GM12878 (cell line): ENCODE measurements at regions not wholly inside any gene's neighbourhood (a gene's known extent, or its start where the extent isn't known, plus 50 kb on each side); places are given as distances from the start of the nearest gene placed in this dataset.

Experiments
- ATAC-seq: fragments of 200-7000 bp; cut with Tn5 transposase; 3 replicates; pipeline ENCODE4 v1.9.1; 2020; ENCODE audit warnings: mild to moderate bottlenecking, moderate library complexity
- BruUV-seq: library from RNA; stranded (reverse); fragments of 400-500 nt; replicated peaks from 2 replicates; lab custom pipeline; 2021; lab: Mats Ljungman, UMichigan
- CTCF ChIA-PET: fragments of 300-600 bp; sonication (Branson Sonifier 250); formaldehyde crosslinking; extraction: SDS; loops from one replicate; lab custom pipeline; 2021; ENCODE audit warnings: inconsistent platforms; lab: Yijun Ruan, JAX
- POLR2A ChIA-PET: fragments of 350-600 bp; formaldehyde crosslinking; extraction: SDS; loops from one replicate; lab custom pipeline; 2021; ENCODE audit warnings: inconsistent platforms; lab: Charles Lee
- RAD21 ChIA-PET: fragments of 300-600 bp; sonication (Branson Sonifier 250); formaldehyde crosslinking; loops from one replicate; lab custom pipeline; 2023; ENCODE audit warnings: antibody characterized with exemption; ENCODE audit not compliant: unreplicated experiment; lab: Charles Lee
- SMC1A ChIA-PET: fragments of 300-600 bp; sonication (Branson Sonifier 250); formaldehyde crosslinking; loops from one replicate; lab custom pipeline; 2023; ENCODE audit not compliant: unreplicated experiment, uncharacterized antibody; lab: Charles Lee
- DNase-seq: peaks from one replicate; pipeline ENCODE4 v3.0.0-alpha.2; 2011; ENCODE audit warnings: low read depth, low spot score
- FAIRE-seq: peaks from 3 replicates; lab custom pipeline; 2011; peaks lifted over from hg19 to GRCh38; lab: Jason Lieb, UNC
- H2AFZ ChIP-seq: 2 replicates; pipeline ENCODE4 v1.6.0; 2011; ENCODE audit warnings: low read depth, low read length, control low read depth; ENCODE audit not compliant: control insufficient read depth
- H3K27ac ChIP-seq: 2 replicates; pipeline ENCODE4 v1.5.1; 2011; ENCODE audit warnings: control low read depth; ENCODE audit not compliant: control insufficient read depth, insufficient read depth
- H3K27me3 ChIP-seq, 2 experiments: replicated peaks in 1 of 2; 2 replicates each; pipeline versions ENCODE4 v1.6.0 to v1.6.1; 2011; ENCODE audit warnings: low read length in 1 of 2; ENCODE audit not compliant: control insufficient read depth in 2 of 2, insufficient read depth in 2 of 2
- H3K36me3 ChIP-seq, 2 experiments: 2 replicates each; pipeline ENCODE4 v1.5.1; 2011; ENCODE audit warnings: low read length in 1 of 2; ENCODE audit not compliant: control insufficient read depth in 2 of 2, insufficient read depth in 2 of 2
- H3K4me1 ChIP-seq: 2 replicates; pipeline ENCODE4 v1.6.1; 2011; ENCODE audit warnings: mild to moderate bottlenecking, low read length, moderate library complexity, mixed read lengths; ENCODE audit not compliant: control insufficient read depth, insufficient read depth
- H3K4me2 ChIP-seq: 2 replicates; pipeline ENCODE4 v1.6.0; 2011; ENCODE audit warnings: control low read depth; ENCODE audit not compliant: control insufficient read depth, insufficient read depth
- H3K4me3 ChIP-seq: fragments of 200-600 bp; sonication (generic); 2 replicates; pipeline ENCODE4 v1.5.1; 2016
- H3K79me2 ChIP-seq: 2 replicates; pipeline ENCODE4 v1.6.0; 2011; ENCODE audit warnings: low read length; ENCODE audit not compliant: control insufficient read depth, insufficient read depth
- H3K9ac ChIP-seq: 2 replicates; pipeline ENCODE4 v1.8.0; 2011; ENCODE audit warnings: low read length, control low read depth, mixed read lengths; ENCODE audit not compliant: control insufficient read depth, insufficient read depth
- H3K9me3 ChIP-seq: replicated peaks from 3 replicates; pipeline ENCODE4 v1.5.1; 2011; ENCODE audit warnings: mild to moderate bottlenecking, low read length; ENCODE audit not compliant: control insufficient read depth, insufficient read depth
- H4K20me1 ChIP-seq: 2 replicates; pipeline ENCODE4 v1.6.0; 2011; ENCODE audit not compliant: control insufficient read depth, insufficient read depth
- BCL11A ChIP-seq: IDR thresholded peaks from 2 replicates; pipeline ENCODE4 v1.6.1; 2011; ENCODE audit warnings: low read depth, low read length
- CTCF ChIP-seq, 3 experiments: IDR thresholded peaks in 2 of 3; conservative IDR thresholded peaks in 1 of 3; 2 replicates each; pipeline ENCODE4 v1.5.1; 2011; ENCODE audit warnings: low read depth in 3 of 3, low read length in 3 of 3, mild to moderate bottlenecking in 3 of 3, control low read depth in 2 of 3, moderate library complexity in 2 of 3, inconsistent platforms in 1 of 3, mixed read lengths in 1 of 3; ENCODE audit not compliant: control insufficient read depth in 2 of 3, insufficient read depth in 1 of 3; ENCODE audit errors: extremely low read depth in 1 of 3
- ELK1 ChIP-seq: IDR thresholded peaks from 2 replicates; pipeline ENCODE4 v1.6.1; 2012; ENCODE audit warnings: low read depth, low read length, improper control_type of control experiment
- ESRRA ChIP-seq: IDR thresholded peaks from 2 replicates; pipeline ENCODE4 v1.6.1; 2012; ENCODE audit warnings: mild to moderate bottlenecking, low read length, improper control_type of control experiment
- GABPA ChIP-seq: IDR thresholded peaks from 2 replicates; pipeline ENCODE4 v1.6.1; 2014; ENCODE audit warnings: antibody characterized with exemption, low read depth, mild to moderate bottlenecking, inconsistent platforms
- NR2C1 ChIP-seq: fragments of 450-650 bp; IDR thresholded peaks from 2 replicates; pipeline ENCODE4 v1.6.1; 2017; ENCODE audit warnings: antibody characterized with exemption, mild to moderate bottlenecking, moderate library complexity
- PKNOX1 ChIP-seq: fragments of 450-650 bp; IDR thresholded peaks from 2 replicates; pipeline ENCODE4 v1.6.1; 2016; ENCODE audit warnings: mild to moderate bottlenecking
- RAD51 ChIP-seq: fragments of 450-650 bp; IDR thresholded peaks from 2 replicates; pipeline ENCODE4 v1.6.1; 2016; ENCODE audit warnings: moderate library complexity, mild to moderate bottlenecking, inconsistent platforms
- RB1 ChIP-seq: fragments of 450-650 bp; formaldehyde crosslinking; IDR thresholded peaks from 2 replicates; pipeline ENCODE4 v1.6.1; 2017; ENCODE audit warnings: mild to moderate bottlenecking, borderline replicate concordance
- SREBF1 ChIP-seq: IDR thresholded peaks from 2 replicates; pipeline ENCODE4 v1.6.1; 2012; ENCODE audit warnings: mild to moderate bottlenecking, low read length
- YBX1 ChIP-seq: fragments of 450-650 bp; IDR thresholded peaks from 2 replicates; pipeline ENCODE4 v1.6.1; 2016; ENCODE audit warnings: antibody characterized with exemption
- WGBS: methylation state at CpG from one replicate; pipeline ENCODE4 v1.1.6; 2016; ENCODE audit warnings: low lambda C conversion rate; ENCODE audit not compliant: insufficient replicate concordance, insufficient coverage; ENCODE audit errors: missing lambda C conversion rate; 5-methylcytosine and 5-hydroxymethylcytosine counted together
- in situ Hi-C: fragments of 300-500 bp; cut with MboI; formaldehyde crosslinking; loops from 9 replicates; pipeline ENCODE4 v1.14.3; 2018; ENCODE audit warnings: mixed read lengths
- intact Hi-C: fragments of 100-400 bp; cut with micrococcal nuclease; formaldehyde crosslinking; loops from one replicate; pipeline ENCODE4 v1.14.2; 2022; ENCODE audit not compliant: unreplicated experiment
- TF ChIP-seq, protein P1 (sequence below): fragments of 450-650 bp; IDR thresholded peaks from 2 replicates; pipeline ENCODE4 v1.6.1; 2017; ENCODE audit warnings: low read depth, mild to moderate bottlenecking, moderate library complexity
- TF ChIP-seq, protein P2 (sequence below): IDR thresholded peaks from 2 replicates; pipeline ENCODE4 v1.6.1; 2012; ENCODE audit warnings: improper control_type of control experiment, low read depth, low read length; ENCODE audit not compliant: insufficient replicate concordance

DNA sequence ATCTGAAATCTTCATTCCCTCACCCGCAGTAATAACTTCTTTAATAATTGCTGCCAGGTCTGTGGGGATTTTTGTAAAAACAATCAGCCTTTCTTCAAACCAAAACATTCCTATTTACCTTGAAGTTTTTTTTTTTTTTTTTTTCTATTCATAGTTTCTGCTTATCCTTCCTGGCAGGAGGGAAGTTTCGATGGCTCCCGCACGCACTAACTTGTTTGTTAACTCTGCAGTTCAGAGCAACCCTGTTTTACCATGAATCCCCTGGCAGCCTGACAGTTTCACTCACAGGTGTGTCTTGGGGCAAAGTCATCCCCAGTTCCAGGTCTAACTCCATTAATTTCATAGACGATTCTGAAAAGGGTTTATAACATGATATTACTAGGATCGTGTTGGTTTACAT lies 149.3 kb downstream of the KLF6 start:
- ATAC-seq, result no peak
- TF ChIP-seq NR2C1 (no peak), PKNOX1 (no peak), BCL11A (no peak), CTCF (IDR thresholded peaks at IDR 0.05 in 2 of 3, conservative IDR thresholded peaks at IDR 0.05 in 1 of 3; ENCODE audit: control insufficient read depth in 2 of 3, extremely low read depth in 1 of 3, insufficient read depth in 1 of 3, low read depth in 3 of 3, low read length in 3 of 3) (no peak), RAD51 (no peak), SREBF1 (no peak), ELK1 (no peak), GABPA (no peak), RB1 (no peak), ESRRA (no peak), YBX1 (no peak)
- TF ChIP-seq, protein P1, sequence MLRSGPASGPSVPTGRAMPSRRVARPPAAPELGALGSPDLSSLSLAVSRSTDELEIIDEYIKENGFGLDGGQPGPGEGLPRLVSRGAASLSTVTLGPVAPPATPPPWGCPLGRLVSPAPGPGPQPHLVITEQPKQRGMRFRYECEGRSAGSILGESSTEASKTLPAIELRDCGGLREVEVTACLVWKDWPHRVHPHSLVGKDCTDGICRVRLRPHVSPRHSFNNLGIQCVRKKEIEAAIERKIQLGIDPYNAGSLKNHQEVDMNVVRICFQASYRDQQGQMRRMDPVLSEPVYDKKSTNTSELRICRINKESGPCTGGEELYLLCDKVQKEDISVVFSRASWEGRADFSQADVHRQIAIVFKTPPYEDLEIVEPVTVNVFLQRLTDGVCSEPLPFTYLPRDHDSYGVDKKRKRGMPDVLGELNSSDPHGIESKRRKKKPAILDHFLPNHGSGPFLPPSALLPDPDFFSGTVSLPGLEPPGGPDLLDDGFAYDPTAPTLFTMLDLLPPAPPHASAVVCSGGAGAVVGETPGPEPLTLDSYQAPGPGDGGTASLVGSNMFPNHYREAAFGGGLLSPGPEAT, result no peak
- TF ChIP-seq, protein P2, sequence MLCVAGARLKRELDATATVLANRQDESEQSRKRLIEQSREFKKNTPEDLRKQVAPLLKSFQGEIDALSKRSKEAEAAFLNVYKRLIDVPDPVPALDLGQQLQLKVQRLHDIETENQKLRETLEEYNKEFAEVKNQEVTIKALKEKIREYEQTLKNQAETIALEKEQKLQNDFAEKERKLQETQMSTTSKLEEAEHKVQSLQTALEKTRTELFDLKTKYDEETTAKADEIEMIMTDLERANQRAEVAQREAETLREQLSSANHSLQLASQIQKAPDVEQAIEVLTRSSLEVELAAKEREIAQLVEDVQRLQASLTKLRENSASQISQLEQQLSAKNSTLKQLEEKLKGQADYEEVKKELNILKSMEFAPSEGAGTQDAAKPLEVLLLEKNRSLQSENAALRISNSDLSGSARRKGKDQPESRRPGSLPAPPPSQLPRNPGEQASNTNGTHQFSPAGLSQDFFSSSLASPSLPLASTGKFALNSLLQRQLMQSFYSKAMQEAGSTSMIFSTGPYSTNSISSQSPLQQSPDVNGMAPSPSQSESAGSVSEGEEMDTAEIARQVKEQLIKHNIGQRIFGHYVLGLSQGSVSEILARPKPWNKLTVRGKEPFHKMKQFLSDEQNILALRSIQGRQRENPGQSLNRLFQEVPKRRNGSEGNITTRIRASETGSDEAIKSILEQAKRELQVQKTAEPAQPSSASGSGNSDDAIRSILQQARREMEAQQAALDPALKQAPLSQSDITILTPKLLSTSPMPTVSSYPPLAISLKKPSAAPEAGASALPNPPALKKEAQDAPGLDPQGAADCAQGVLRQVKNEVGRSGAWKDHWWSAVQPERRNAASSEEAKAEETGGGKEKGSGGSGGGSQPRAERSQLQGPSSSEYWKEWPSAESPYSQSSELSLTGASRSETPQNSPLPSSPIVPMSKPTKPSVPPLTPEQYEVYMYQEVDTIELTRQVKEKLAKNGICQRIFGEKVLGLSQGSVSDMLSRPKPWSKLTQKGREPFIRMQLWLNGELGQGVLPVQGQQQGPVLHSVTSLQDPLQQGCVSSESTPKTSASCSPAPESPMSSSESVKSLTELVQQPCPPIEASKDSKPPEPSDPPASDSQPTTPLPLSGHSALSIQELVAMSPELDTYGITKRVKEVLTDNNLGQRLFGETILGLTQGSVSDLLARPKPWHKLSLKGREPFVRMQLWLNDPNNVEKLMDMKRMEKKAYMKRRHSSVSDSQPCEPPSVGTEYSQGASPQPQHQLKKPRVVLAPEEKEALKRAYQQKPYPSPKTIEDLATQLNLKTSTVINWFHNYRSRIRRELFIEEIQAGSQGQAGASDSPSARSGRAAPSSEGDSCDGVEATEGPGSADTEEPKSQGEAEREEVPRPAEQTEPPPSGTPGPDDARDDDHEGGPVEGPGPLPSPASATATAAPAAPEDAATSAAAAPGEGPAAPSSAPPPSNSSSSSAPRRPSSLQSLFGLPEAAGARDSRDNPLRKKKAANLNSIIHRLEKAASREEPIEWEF, result no peak

More for the DNA sequence above, 149.3 kb downstream of the KLF6 start:
- Histone ChIP-seq H3K4me1 (no peaks in the 10 kb centered on the region), H3K27me3 (no peaks in the 10 kb centered on the region), H3K9ac (no peak overlapping the region), H3K27ac (no peak overlapping the region), H3K79me2 (no peaks in the 10 kb centered on the region), H2AFZ (no peak overlapping the region), H3K9me3 (no peaks in the 10 kb centered on the region), H3K4me2 (no peak overlapping the region), H4K20me1 (no peaks in the 10 kb centered on the region), H3K36me3 (no peaks in the 10 kb centered on the region), H3K4me3 (no peak overlapping the region)
- in situ Hi-C loops (no loop called here), intact Hi-C loops (no loop called here)
- POLR2A ChIA-PET, result no interaction called here
- SMC1A ChIA-PET, result no interaction called here
- no TSS peak for BruUV-seq
- DNase-seq (no peak), FAIRE-seq (no peak)
- WGBS, result 67% methylated on average over 6 of the region's 6 CpGs
- CTCF ChIA-PET, result no interaction called here
- RAD21 ChIA-PET, result no interaction called here
